ENCODE measurements at regions not wholly inside any gene's neighbourhood (a gene's known extent, or its start where the extent isn't known, plus 50 kb on each side); places are given as distances from the start of the nearest gene placed in this dataset.

GRCh38 chr1:103854279-103854678, 104.6 kb downstream of the AMY1C start:
- no peak for DNase-seq (ENCODE audit: low spot score)

- no peak for DNase-seq (ENCODE audit: low spot score)
Measured at GRCh38 chr1:103859721-103860120, 110.0 kb downstream of the AMY1C start.

- no peak for DNase-seq (ENCODE audit: low spot score)
Measured at GRCh38 chr1:103898576-103899345, 149.1 kb downstream of the AMY1C start.

- no peak for DNase-seq (ENCODE audit: low spot score)
Measured at GRCh38 chr1:103900005-103900404, 150.3 kb downstream of the AMY1C start.

DNA sequence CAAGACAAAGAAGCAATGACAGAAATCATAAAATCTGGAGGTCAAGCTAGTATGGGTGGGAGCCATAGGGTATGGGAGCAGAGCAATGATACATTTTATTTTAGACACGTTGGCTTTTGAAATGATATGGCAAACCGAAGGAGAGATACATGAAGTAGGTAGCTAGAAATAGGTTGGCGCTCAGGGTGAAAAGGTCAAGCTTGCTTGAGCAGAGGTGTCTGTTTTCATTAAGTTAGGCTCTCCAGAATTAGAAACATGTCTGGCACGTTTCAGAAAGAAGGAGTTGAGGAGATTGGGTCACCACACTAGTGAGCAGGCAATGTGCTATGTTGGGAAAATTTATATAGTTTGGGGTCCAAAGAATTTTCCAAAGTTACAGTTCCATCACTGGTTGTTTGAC, 151.4 kb downstream of the AMY1C start:
- DNase-seq (ENCODE audit: low spot score), result no peak

DNA sequence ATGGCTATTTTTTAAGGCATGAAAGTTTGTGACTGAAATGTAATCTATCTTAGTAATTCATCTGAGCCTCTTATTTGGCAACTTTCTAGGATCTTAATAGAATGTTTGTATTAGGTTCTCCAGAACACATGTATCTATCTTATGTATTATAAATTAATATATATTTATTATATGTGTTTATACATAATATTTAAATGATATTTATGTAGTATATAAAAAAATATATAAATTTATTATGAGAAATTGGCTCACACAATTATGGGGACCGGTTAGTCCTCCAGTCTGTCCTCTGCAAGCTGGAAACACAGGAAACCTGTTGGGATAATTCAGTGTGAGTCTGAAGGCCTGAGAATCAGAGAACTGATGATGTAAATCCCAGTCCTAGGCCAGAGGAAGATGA, 155.7 kb downstream of the AMY1C start:
- DNase-seq (ENCODE audit: low spot score), result no peak

- DNase-seq (ENCODE audit: low spot score), result no peak
Measured at GRCh38 chr1:103911450-103911849, 161.8 kb downstream of the AMY1C start.

DNA sequence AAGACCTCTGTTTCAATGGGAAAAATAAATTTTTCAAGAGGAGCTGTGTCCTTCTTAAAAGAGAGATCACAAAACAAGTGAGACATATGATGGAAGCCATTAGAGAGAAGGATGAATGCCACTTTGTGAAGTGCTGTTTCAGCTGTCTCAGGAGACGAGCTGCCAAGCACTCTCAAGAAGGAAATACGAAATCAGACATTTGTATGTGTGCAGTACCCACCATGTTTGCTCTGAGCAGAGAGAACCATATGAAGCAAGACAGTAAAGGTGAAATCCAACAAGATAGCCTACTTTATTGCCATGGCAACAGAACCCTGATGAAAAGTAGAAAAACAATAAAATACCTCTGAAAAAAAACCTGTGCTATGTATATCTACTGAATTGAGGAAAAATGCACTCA, 168.1 kb downstream of the AMY1C start:
- no peak for DNase-seq (ENCODE audit: low spot score)

- DNase-seq (ENCODE audit: low spot score), result no peak
Measured at GRCh38 chr1:103931891-103932290, 182.2 kb downstream of the AMY1C start.

- DNase-seq (ENCODE audit: low spot score), result no peak
Measured at GRCh38 chr1:103937763-103938357, 188.2 kb downstream of the AMY1C start.

DNA sequence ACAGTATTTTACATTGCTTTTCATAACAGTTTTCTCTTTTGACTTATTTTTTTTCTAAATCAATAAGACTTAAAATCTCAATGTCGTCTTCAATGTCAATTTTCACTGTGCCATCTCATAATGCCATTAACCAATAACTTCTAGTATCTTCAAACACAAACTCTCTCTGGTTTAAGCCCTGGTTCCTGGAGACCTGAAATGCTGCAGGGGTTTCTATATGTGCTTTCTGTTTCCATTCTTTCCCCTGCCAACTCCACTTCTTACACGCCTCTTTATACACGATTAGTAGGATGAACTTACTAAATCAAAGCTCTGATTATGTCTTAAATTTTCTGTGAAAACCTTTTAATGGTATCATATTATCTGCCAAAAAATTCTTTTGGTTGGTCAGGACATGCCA, 191.4 kb downstream of the AMY1C start:
- no peak for DNase-seq (ENCODE audit: low spot score)

DNA sequence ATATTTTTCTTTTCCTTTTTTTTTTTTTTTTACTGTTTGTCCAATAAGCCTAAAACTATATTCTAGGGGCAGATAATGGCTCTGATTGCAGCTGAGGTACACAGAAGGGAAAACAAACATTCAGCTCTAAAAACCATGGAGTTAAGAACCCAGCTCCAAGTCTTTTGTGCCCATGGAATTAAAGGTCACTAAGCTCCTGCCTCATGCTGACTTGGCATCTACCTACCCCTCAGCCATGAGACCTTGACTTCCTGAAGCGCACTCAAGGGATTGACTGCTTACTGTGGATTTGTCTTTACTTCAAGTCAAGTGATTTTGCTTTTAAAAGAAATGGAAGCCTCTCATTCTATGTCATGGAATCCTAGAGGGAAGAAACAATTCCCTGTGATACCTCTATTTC, 192.3 kb downstream of the AMY1C start:
- DNase-seq (ENCODE audit: low spot score), result no peak

- no peak for DNase-seq (ENCODE audit: low spot score)
Measured at GRCh38 chr1:103945774-103946173, 196.1 kb downstream of the AMY1C start.

GRCh38 chr1:103948526-103948925, 198.8 kb downstream of the AMY1C start:
- no peak for DNase-seq (ENCODE audit: low spot score)

DNA sequence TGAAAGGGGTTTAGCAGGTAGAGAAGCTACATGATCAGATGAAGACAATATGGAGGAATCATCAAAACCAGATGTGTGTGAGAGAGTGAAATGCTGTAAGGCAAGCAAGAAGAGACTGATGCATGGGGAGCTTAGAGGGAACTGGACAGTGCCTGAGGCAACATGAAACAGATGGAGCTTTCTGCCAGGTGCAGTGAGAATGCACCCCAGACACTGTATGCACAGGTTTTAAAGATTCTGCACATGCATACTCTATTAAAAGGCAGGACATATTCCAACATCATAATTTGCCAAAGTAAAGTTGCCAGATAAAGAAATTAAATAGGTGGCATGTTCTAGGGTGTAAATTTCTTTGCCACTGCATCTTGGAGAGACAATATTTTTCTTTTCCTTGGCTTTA, 200.1 kb downstream of the AMY1C start:
- no peak for DNase-seq (ENCODE audit: low spot score)

GRCh38 chr1:103953386-103953785, 203.7 kb downstream of the AMY1C start:
- DNase-seq (ENCODE audit: low spot score), result no peak

DNA sequence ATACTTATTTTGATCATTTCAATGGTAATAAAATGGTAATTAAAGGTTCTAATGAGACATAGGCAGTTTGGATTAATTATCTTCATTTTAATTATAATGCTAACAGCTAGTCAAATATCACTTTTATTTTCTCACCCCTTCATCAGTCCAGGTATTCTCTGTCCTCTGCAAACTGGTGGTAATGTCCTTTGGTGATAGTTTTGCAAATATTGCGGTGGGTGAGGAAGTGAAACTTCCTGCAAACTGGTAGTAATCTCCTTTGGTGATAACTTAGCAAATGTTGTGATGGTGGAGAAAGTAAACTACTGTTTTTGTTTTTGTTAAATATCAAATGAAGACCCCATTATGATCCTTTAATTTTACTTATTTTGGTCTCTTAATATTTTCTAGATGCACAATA, 209.0 kb downstream of the AMY1C start:
- DNase-seq (ENCODE audit: low spot score), result no peak

GRCh38 chr1:103959565-103959964, 209.9 kb downstream of the AMY1C start:
- DNase-seq (ENCODE audit: low spot score), result no peak

GRCh38 chr1:103960045-103960444, 210.3 kb downstream of the AMY1C start:
- no peak for DNase-seq (ENCODE audit: low spot score)

GRCh38 chr1:103960710-103961109, 211.0 kb downstream of the AMY1C start:
- no peak for DNase-seq (ENCODE audit: low spot score)

GRCh38 chr1:103986792-103987191, 237.1 kb downstream of the AMY1C start:
- no peak for DNase-seq (ENCODE audit: low spot score)

GRCh38 chr1:103997631-103998030, 247.9 kb downstream of the AMY1C start:
- no peak for DNase-seq (ENCODE audit: low spot score)

DNA sequence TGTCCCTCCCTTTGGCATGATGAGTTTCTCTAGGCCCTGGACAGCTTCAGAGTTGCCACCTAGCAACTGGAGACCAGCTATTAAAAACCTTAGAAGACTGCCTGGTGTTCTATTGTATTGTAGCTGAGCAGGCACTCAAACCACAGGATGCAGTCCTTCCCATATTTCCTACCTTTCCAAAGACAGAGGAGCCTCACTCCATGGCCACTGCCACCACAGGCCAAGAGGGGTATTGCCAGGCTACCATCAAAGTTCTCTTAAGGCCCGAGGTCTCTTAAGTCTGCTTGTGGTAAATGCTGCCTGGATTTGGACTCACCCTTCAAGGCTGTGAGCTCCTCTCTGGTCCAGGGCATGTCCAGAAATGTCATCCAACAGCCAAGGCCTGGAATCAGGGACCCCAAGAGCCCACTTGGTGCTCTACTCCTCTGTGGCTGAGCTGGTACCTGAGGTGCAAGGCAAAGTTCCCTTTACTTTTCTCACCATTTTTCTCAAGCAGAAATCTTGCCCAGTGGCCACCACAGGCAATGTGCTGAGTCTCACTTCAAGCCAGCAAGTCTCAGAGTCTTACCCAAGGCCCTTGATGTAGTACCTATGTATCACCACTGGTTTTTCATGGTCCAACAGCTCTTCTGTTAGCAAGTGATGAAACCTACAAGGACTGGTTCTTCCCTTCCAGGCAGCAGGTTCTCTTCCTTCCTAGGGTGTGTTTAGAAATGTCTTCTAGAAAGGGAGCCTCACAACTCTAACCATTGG, 269.4 kb downstream of the AMY1C start:
- DNase-seq (ENCODE audit: low spot score), result no peak
